HCT116 (cell line): ENCODE measurements at regions not wholly inside any gene's neighbourhood (a gene's known extent, or its start where the extent isn't known, plus 50 kb on each side); places are given as distances from the start of the nearest gene placed in this dataset.

Experiments
- ATAC-seq: fragments of 200-7000 bp; cut with Tn5 transposase; 2 replicates; pipeline ENCODE4 v1.9.1; 2020; ENCODE audit warnings: mild to moderate bottlenecking, moderate library complexity
- BruUV-seq: library from RNA; stranded (reverse); fragments of 400-500 nt; replicated peaks from 2 replicates; lab custom pipeline; 2021; lab: Mats Ljungman, UMichigan
- CTCF ChIA-PET: fragments of 300-600 bp; sonication (Branson Sonifier 250); formaldehyde crosslinking; loops from one replicate; lab custom pipeline; 2021; ENCODE audit warnings: antibody characterized with exemption; lab: Charles Lee
- POLR2A ChIA-PET: fragments of 300-600, 350-600 bp; sonication (Branson Sonifier 250); formaldehyde crosslinking; loops from one replicate; lab custom pipeline; 2021; ENCODE audit warnings: antibody characterized with exemption; lab: Charles Lee
- RAD21 ChIA-PET, 2 experiments: fragments of 300-600 bp; sonication (Branson Sonifier 250); formaldehyde crosslinking; loops; one replicate each; lab custom pipeline; 2023; ENCODE audit warnings: low total read pairs in 2 of 2; ENCODE audit not compliant: uncharacterized antibody in 2 of 2, unreplicated experiment in 2 of 2, low non-redundant PET in 1 of 2; lab: Charles Lee
- DNase-seq: peaks from one replicate; pipeline ENCODE4 v3.0.0-alpha.2; 2010; ENCODE audit warnings: low read depth, low spot score
- H2AFZ ChIP-seq: fragments of 200-600 bp; shearing (Covaris generic), sonication (generic); 2 replicates; pipeline ENCODE4 v1.6.1; 2017; ENCODE audit warnings: low read depth, mixed run types, mixed read lengths, antibody characterized with exemption, low read length; ENCODE audit not compliant: poor library complexity, severe bottlenecking
- H3K27ac ChIP-seq: 2 replicates; pipeline ENCODE4 v1.5.1; 2012; ENCODE audit warnings: low read depth, low read length
- H3K27me3 ChIP-seq: fragments of 200-600 bp; sonication (generic); 2 replicates; pipeline ENCODE4 v1.6.1; 2016; ENCODE audit warnings: mixed run types, low read length, mixed read lengths; ENCODE audit not compliant: insufficient read depth
- H3K36me3 ChIP-seq, 2 experiments: fragments of 200-500 bp in 1 of 2; fragments of 200-600 bp in 1 of 2; sonication (Bioruptor generic) in 1 of 2; sonication (generic) in 1 of 2; 2 replicates each; pipeline versions ENCODE4 v1.5.1 to v1.6.1; 2014 to 2016; ENCODE audit warnings: low read length in 2 of 2, inconsistent platforms in 1 of 2, mixed read lengths in 1 of 2, mixed run types in 1 of 2; ENCODE audit not compliant: insufficient read depth in 2 of 2, control insufficient read depth in 1 of 2
- H3K4me1 ChIP-seq, 2 experiments: fragments of 200-600 bp in 1 of 2; sonication (generic) in 1 of 2; 2 replicates each; pipeline versions ENCODE4 v1.5.1 to v1.6.1; 2012 to 2017; ENCODE audit warnings: low read length in 2 of 2, inconsistent platforms in 1 of 2, mild to moderate bottlenecking in 1 of 2, mixed read lengths in 1 of 2, mixed run types in 1 of 2, moderate library complexity in 1 of 2; ENCODE audit not compliant: insufficient read depth in 2 of 2, control insufficient read depth in 1 of 2
- H3K4me2 ChIP-seq: fragments of 200-600 bp; sonication (generic); 2 replicates; pipeline ENCODE4 v1.6.1; 2017; ENCODE audit warnings: mixed run types, low read length, mixed read lengths
- H3K4me3 ChIP-seq, 2 experiments: fragments of 200-600 bp in 1 of 2; sonication (generic) in 1 of 2; replicated peaks in 1 of 2; 2 replicates each; pipeline ENCODE4 v1.5.1; 2011 to 2016; ENCODE audit warnings: low read length in 2 of 2, control low read depth in 1 of 2, low read depth in 1 of 2, mild to moderate bottlenecking in 1 of 2, mixed read lengths in 1 of 2, mixed run types in 1 of 2
- H3K79me2 ChIP-seq: fragments of 200-600 bp; sonication (generic); 2 replicates; pipeline ENCODE4 v1.6.1; 2017; ENCODE audit warnings: mild to moderate bottlenecking, mixed run types, low read length, moderate library complexity, mixed read lengths; ENCODE audit not compliant: insufficient read depth
- H3K9ac ChIP-seq: fragments of 200-600 bp; sonication (generic); 2 replicates; pipeline ENCODE4 v1.6.1; 2016; ENCODE audit warnings: low read length, mixed read lengths
- H3K9me2 ChIP-seq: fragments of 200-600 bp; sonication (generic), shearing (Covaris generic); 2 replicates; pipeline ENCODE4 v1.6.1; 2017; ENCODE audit warnings: mixed run types, mild to moderate bottlenecking, moderate library complexity; ENCODE audit not compliant: insufficient read depth
- H3K9me3 ChIP-seq, 2 experiments: fragments of 200-500 bp in 1 of 2; fragments of 200-600 bp in 1 of 2; sonication (Bioruptor generic) in 1 of 2; sonication (generic) in 1 of 2; 2 replicates each; pipeline ENCODE4 v1.6.1; 2014 to 2017; ENCODE audit warnings: low read length in 2 of 2, mixed read lengths in 2 of 2, inconsistent platforms in 1 of 2, low read depth in 1 of 2, mild to moderate bottlenecking in 1 of 2, mixed run types in 1 of 2, moderate library complexity in 1 of 2; ENCODE audit not compliant: control insufficient read depth in 1 of 2, insufficient read depth in 1 of 2
- H4K20me1 ChIP-seq: fragments of 200-600 bp; sonication (generic), shearing (Covaris generic); 2 replicates; pipeline ENCODE4 v1.6.1; 2017; ENCODE audit warnings: mixed run types, mild to moderate bottlenecking, moderate library complexity; ENCODE audit not compliant: insufficient read depth
- CBX3 ChIP-seq: IDR thresholded peaks from 2 replicates; pipeline ENCODE4 v1.6.1; 2012; ENCODE audit warnings: low read depth
- FOSL1 ChIP-seq: IDR thresholded peaks from 2 replicates; pipeline ENCODE4 v1.6.1; 2012; ENCODE audit warnings: low read depth
- JUND ChIP-seq: IDR thresholded peaks from 2 replicates; pipeline ENCODE4 v1.6.1; 2012
- REST ChIP-seq: IDR thresholded peaks from 2 replicates; pipeline ENCODE4 v1.6.1; 2012; ENCODE audit warnings: low read depth
- SRF ChIP-seq: IDR thresholded peaks from 2 replicates; pipeline ENCODE4 v1.6.1; 2012; ENCODE audit warnings: low read depth
- YY1 ChIP-seq: IDR thresholded peaks from 2 replicates; pipeline ENCODE4 v1.6.1; 2011; ENCODE audit warnings: low read length, low read depth, moderate library complexity, mild to moderate bottlenecking; ENCODE audit not compliant: insufficient replicate concordance; ENCODE audit errors: extremely low read depth
- ZBTB33 ChIP-seq: IDR thresholded peaks from 2 replicates; pipeline ENCODE4 v1.6.1; 2011; ENCODE audit warnings: mild to moderate bottlenecking, low read length, moderate library complexity; ENCODE audit not compliant: insufficient replicate concordance; ENCODE audit errors: extremely low read depth
- intact Hi-C: fragments of 100-400 bp; cut with micrococcal nuclease; formaldehyde crosslinking; loops from 2 replicates; pipeline ENCODE4 v1.10.0; 2022

- no peak overlapping the region for H3K4me3 ChIP-seq
- no peak for ATAC-seq
- H2AFZ ChIP-seq, result no peak overlapping the region
- H4K20me1 ChIP-seq, result no peaks in the 10 kb centered on the region
- BruUV-seq, result no TSS peak
- no peak overlapping the region for H3K4me2 ChIP-seq
- H3K9ac ChIP-seq, result no peak overlapping the region
- H3K4me1 ChIP-seq, result no peaks in the 10 kb centered on the region
- H3K9me2 ChIP-seq, result no peaks in the 10 kb centered on the region
- TF ChIP-seq SRF (no peak), REST (no peak), JUND (no peak), FOSL1 (no peak), YY1 (no peak), CBX3 (no peak), ZBTB33 (no peak)
- TF ChIP-seq, all 23 proteins: peak for 0
- POLR2A ChIA-PET, result no interaction called here
- intact Hi-C loops, result no loop called here
- no peaks in the 10 kb centered on the region for H3K27me3 ChIP-seq
- no peaks in the 10 kb centered on the region for H3K36me3 ChIP-seq
- DNase-seq, result no peak
- H3K27ac ChIP-seq, result no peak overlapping the region
- RAD21 ChIA-PET, result no interaction called here
- no peaks in the 10 kb centered on the region for H3K9me3 ChIP-seq
- CTCF ChIA-PET, result no interaction called here
- H3K79me2 ChIP-seq, result no peaks in the 10 kb centered on the region
Observed at GRCh38 chr3:145959457-145960088, 201.4 kb downstream of the PLOD2 start.
